ENCODE measurements at regions not wholly inside any gene's neighbourhood (a gene's known extent, or its start where the extent isn't known, plus 50 kb on each side); places are given as distances from the start of the nearest gene placed in this dataset.

GRCh38 chr20:50364542-50364941 lies 145.6 kb upstream of the PTPN1 start:
- DNase-seq = no peak

- peak; percentile 36 for DNase-seq
These were observed 143.7 kb upstream of the PTPN1 start for GRCh38 chr20:50366270-50367103.

DNA sequence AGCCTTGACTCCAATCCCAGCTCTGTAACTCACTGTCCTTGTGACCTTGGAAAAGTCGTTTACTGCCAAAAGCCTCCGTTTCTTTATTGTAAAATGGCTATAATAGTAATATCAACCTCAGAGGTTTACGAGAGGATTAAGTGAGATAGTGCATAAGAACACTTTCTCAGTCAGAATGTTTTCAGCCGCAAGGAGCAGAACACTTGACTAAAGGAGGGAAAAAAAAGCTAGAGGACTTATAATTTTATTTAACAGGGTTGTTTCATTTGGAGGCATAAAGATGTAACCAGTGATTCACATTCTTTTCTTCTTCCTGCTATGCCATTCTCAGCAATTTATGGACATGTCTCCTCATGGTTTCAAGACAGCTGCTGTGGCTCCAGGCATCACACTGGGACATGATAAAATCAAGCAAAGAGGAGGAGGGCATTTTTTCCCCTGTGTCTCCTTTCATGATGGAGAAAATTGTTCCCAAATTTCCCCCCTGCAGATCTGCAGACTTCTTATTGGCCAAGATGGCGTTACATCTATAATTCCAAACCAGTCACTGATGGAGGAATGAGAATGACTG lies 143.0 kb upstream of the PTPN1 start:
- DNase-seq = no peak

DNA sequence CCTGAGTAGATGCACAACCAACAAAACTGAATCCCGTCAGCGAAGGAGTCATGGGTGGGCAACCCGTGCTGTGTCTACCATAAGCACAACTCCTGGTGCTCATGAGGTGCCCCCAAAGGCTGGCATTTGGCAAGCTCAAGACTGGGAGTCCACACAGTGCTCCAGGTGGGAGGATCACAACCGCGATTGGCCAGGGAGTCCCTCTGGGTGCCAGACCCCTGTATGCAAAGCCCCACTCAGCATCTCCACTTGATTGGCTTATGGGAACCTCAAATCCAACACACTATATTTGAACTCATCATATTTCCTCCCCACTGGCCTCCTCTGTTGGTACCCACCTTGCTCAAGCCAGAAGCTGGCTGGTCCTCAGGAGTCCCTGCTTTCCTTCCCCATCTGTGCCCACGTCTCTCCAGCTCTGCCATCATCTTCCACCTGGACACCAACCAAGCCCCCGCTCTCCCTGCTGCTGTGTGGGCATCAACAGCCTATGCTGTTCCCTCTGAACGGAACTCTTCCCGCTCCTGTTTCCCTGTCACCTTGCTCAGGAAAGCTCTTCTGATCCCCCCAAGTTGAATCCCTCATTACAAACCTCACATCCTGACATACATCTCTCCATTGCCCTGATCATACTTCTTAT lies 142.3 kb upstream of the PTPN1 start:
- DNase-seq = no peak

- DNase-seq = no peak
These were observed 141.8 kb upstream of the PTPN1 start for GRCh38 chr20:50368386-50368785.

DNA sequence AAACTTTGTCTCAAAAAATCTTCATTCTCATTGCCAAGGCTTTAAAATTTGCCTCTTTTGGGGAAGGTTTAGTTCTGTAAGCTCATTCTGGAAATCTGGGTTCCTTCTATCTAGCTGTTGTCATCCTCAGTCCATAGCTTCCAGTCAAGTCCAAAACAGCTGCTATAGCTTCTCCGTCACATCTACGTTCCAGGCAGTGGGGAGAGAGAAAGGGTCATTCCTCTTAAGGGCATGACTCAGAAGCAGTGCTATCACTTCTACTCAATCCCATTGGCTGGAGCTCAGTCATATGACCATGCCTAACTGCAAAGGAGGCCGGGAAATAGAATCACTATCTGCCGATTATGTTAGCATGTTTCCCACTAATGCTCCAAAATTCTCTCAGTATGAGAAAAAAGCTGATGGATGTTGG lies 141.4 kb upstream of the PTPN1 start:
- peak; percentile 28 for DNase-seq

DNA sequence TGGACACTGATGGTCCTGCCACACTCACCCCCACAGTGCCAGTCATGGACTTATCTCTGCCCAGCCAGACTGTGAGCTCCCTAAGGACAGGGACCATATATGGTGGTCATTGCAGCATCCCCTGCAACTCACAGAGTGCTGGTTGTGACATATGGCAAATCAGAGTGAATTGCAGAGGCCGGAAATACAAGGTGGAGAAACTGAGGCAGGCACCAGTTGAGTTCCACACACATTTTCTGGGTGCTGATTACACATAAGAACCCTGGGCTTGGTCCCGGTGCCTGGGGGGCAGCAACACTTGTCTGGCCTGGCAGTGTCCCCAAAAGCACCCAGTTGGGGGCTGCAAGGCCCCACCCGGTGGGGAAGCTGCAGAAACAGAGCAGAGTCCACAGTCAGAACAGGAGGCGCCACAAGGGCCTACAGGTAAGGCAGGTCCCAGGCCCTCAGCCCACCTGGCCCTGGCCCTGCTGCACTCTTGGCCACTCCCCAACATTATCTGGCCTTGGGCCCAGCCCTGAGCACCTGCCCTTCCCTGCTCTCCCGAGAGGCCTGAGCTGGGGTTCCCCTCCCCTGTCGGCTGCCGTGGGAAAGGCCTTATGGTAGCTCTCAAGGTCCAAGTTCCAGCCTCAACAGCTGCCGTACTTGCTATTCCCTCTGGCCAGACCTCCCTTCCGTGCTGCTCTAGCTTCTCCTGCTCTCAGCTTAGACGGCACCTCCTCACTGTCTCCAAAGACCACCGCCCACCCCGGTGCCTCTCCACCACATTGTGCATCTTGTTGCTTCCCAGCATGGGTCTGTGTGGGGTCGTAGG lies 140.8 kb upstream of the PTPN1 start:
- no peak for DNase-seq

DNA sequence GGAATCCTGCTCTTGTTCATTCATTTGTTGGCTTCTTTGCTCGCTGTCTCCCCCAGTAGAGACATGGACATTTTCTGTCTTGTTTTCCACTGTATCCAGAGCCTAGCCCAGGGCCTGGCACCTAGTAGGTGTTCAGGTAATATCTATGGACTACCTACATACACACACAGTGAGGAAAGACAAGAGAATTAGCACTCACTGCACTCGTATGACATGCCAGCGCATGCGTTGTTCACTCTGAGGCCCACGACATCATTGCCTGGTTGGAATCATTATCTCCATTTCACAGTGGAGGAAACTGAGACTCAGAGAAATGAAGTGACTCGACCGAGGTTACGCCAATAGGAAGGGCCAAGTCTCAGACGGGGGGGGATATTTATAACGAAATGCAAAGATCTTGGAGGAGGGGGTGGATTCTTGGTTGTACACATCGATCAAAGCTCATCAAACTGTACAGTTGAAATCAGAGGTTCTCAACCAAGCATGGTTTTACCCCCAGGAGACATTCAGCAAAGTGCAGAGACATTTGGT lies 140.1 kb upstream of the PTPN1 start:
- DNase-seq = no peak

GRCh38 chr20:50371878-50372769 lies 138.1 kb upstream of the PTPN1 start:
- no peak for DNase-seq

- DNase-seq = no peak
These were observed 137.5 kb upstream of the PTPN1 start for GRCh38 chr20:50372770-50373088.

GRCh38 chr20:50373674-50374286 lies 136.4 kb upstream of the PTPN1 start:
- DNase-seq = no peak

DNA sequence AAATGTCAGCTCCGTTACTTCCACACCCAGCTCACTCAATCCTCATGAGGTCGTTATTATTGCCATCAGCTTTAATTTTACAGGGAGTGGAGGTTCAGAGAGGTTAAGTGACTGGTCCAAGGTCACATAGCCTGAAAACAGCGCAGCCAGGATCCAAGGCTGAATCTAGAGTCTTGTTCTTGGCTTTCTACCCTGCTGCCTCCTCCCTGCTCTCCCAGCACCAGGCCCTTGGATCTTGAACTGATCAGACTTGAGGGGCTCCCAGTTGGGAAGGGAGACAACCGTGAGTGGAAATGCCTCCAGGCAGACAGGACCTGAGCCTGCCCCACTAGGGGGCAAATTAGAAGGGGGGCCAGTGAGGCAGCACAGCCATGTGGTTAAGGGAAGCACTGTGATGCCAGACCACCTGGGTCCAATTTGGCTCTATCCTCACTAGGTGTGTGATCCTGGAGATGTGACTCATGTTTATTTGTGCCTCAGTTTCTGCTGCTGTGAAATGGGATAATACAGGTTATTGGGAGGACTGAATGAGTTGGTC lies 135.6 kb upstream of the PTPN1 start:
- no peak for DNase-seq

- DNase-seq = no peak
These were observed 133.8 kb upstream of the PTPN1 start for GRCh38 chr20:50376179-50376887.

DNA sequence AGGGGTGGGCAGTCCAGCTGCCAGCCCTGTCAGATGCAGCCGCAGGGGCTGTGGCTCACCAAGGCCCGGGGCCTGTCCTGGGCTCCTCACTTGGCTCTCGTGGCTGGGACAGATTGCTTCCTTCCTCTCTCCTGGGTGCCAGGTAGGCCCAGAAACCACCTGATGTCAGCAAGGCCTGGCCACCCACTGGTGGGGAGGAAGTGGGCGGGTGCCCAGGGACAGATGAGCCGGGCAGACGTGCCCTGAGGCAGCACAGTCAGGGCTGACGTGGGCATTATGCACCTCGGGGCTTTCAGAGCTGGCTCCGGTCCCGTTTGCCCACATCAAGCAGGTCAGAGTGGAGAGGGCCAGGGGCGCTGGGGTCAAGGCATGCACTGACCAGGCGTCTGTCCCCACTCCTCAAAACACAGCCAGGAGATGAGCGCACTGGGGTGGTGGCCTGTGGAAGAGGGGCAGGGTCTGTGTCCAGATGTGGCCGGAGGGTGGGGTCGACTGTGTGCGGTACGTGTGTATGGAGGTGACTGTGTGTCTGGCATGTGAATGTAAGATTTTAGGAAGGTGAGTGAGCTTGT lies 133.2 kb upstream of the PTPN1 start:
- no peak for DNase-seq

DNA sequence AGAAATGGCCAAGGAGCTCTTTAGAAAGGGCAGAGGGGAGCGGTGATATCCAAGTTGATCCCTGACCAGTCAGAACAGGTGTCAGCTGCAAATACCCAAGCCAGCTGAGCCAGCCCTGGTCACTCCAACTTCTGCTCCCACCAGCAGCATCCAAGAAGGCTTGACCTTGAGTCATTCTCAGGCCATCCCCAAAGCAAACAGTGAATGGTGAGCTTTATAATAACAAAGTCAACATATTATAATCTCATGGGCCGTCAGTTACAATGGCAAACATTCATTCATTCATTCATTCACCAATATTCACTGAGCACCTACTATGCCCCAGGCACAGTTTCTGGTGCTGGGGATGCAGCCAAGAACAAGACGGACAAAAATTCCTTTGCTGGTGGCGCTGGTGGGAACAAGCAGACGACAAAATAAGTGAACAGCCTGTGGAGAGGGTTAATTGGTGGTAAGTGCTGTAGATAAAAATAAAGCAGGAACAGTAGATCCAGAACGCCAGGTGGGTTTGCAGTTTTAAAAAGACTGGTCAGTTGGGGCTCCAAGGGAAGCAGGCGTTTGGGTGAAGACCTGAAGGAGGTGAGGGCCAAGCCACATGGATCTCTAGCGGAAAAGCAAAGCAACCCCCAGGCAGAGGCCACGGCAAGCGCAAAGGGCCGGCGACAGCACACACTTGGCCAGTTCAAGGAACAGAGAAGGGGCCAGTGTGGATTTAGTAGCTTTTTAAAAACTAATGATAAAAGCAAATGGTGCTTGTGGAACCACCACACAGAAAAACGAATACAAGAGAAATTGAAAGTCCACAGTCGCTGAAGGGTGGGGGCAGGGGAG lies 131.8 kb upstream of the PTPN1 start:
- no peak for DNase-seq

- peak; percentile 89 for DNase-seq
These were observed 130.9 kb upstream of the PTPN1 start for GRCh38 chr20:50379049-50379990.

- no peak for DNase-seq
These were observed 130.0 kb upstream of the PTPN1 start for GRCh38 chr20:50379991-50380696.

DNA sequence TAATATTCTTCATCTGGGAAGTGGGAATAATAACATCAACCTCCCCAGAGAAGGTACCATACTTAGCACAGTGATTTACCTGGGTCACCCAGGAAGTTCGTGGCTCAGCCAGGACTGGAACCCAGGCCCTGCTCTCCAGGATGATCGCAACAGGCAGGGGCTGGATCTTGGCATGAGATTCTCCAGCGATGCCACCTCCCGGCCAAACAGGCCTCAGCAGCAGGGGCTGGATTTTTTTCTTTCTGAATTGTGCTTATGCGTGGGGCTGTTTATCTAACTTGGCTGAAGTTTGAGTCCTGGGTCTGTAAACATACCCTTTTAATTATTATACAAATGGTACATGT lies 129.5 kb upstream of the PTPN1 start:
- DNase-seq = peak; percentile 49

Measured in fibroblast of upper back skin (primary cell).